ENCODE measurements at regions not wholly inside any gene's neighbourhood (a gene's known extent, or its start where the extent isn't known, plus 50 kb on each side); places are given as distances from the start of the nearest gene placed in this dataset.

GRCh38 chr14:97290065-97290464 is 492.9 kb downstream of the VRK1 start:
- H3K36me3 ChIP-seq = no peaks in the 10 kb centered on the region
- peaks cover 63% of the 10 kb centered on the region for H3K27me3 ChIP-seq (ENCODE audit: insufficient read depth, low read depth, severe bottlenecking)
- H3K27ac ChIP-seq = no peak overlapping the region
- DNase-seq = no peak
- H3K9me3 ChIP-seq (ENCODE audit: severe bottlenecking) = no peaks in the 10 kb centered on the region
- H3K4me3 ChIP-seq (ENCODE audit: low read depth, low read length) = no peak overlapping the region
- TF ChIP-seq, protein P1, sequence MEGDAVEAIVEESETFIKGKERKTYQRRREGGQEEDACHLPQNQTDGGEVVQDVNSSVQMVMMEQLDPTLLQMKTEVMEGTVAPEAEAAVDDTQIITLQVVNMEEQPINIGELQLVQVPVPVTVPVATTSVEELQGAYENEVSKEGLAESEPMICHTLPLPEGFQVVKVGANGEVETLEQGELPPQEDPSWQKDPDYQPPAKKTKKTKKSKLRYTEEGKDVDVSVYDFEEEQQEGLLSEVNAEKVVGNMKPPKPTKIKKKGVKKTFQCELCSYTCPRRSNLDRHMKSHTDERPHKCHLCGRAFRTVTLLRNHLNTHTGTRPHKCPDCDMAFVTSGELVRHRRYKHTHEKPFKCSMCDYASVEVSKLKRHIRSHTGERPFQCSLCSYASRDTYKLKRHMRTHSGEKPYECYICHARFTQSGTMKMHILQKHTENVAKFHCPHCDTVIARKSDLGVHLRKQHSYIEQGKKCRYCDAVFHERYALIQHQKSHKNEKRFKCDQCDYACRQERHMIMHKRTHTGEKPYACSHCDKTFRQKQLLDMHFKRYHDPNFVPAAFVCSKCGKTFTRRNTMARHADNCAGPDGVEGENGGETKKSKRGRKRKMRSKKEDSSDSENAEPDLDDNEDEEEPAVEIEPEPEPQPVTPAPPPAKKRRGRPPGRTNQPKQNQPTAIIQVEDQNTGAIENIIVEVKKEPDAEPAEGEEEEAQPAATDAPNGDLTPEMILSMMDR (IDR thresholded peaks at IDR 0.05; ENCODE audit: low read depth, low read length) = no peak

DNA sequence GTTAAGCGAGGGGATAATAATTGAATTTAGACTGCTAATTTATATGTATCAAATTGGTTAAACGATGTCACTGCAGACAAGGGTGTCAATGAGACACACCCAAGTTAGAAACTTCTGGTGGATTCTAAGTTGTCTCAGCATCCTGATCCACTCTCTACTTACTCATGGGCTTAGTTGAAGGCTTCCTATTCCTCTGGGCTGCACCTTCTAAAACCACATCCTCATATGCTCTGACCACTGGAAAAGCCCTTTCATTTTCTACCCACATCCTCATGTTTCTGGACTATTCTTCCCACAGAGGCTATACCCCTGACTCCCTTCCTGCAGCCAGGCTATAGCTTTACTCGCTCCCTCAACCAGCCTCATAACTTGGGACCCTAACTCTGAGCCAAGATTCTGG is 493.8 kb downstream of the VRK1 start:
- H3K9me3 ChIP-seq (ENCODE audit: severe bottlenecking) = no peaks in the 10 kb centered on the region
- TF ChIP-seq, protein P1 (IDR thresholded peaks at IDR 0.05; ENCODE audit: low read depth, low read length) = no peak
- no peaks in the 10 kb centered on the region for H3K36me3 ChIP-seq
- H3K4me3 ChIP-seq (ENCODE audit: low read depth, low read length) = no peak overlapping the region
- no peak for DNase-seq
- no peak overlapping the region for H3K27ac ChIP-seq
- peaks cover 63% of the 10 kb centered on the region for H3K27me3 ChIP-seq (ENCODE audit: insufficient read depth, low read depth, severe bottlenecking)

DNA sequence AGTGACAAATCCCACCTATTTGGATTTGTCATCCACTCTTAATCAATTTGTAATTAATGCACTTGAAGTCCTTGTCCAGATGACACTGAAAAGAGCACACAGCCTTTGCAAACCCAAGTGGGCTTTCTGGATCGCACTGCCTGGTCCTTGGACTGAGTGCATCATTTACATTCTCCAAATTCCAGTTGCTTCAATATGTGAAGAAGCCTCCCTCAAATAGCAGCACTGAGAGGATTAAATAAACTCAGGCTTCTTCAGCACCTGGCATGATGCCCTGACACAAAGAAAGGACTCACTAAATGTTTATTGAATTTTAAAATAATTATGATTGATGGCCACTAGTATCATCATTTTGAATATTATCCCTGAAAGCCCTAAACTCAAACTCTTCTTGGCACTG is 496.5 kb downstream of the VRK1 start:
- Histone ChIP-seq H3K36me3 (no peaks in the 10 kb centered on the region), H3K27ac (no peak overlapping the region), H3K4me3 (ENCODE audit: low read depth, low read length) (no peak overlapping the region), H3K27me3 (ENCODE audit: insufficient read depth, low read depth, severe bottlenecking) (peaks cover 73% of the 10 kb centered on the region), H3K9me3 (ENCODE audit: severe bottlenecking) (no peaks in the 10 kb centered on the region)
- no peak for DNase-seq
- TF ChIP-seq, protein P1 (IDR thresholded peaks at IDR 0.05; ENCODE audit: low read depth, low read length) = no peak

DNA sequence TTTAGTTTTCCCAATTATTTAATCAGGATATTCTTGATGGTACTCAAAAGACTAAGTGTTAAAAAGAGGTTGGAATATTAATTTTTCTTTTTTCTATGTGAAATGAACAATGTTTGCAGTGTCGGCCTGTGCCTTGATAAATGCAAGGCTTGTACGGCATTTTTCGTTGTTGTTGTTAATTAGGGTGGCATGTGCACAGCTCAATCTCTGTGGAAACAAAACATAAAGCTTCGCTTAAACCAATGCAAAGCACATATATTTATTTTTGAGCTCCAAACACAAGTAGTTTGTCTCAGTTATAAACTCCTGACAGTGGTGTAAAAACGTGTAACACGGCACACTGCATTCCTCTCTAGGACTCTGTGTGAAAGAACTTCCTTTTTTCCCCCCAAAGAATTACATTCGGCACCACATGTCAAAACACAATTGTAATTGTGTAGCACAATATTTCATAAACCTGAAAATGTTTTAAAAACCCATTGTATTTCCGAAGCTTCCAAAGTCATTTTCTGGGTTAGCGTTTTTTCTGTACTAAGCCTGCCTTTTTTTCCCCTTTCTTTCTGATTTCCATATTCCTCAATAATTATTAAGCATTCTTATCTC is 498.0 kb downstream of the VRK1 start:
- Histone ChIP-seq H3K36me3 (no peaks in the 10 kb centered on the region), H3K27me3 (ENCODE audit: insufficient read depth, low read depth, severe bottlenecking) (peaks cover 77% of the 10 kb centered on the region), H3K9me3 (ENCODE audit: severe bottlenecking) (no peaks in the 10 kb centered on the region), H3K27ac (no peak overlapping the region), H3K4me3 (ENCODE audit: low read depth, low read length) (no peak overlapping the region)
- TF ChIP-seq, protein P1 (IDR thresholded peaks at IDR 0.05; ENCODE audit: low read depth, low read length) = no peak
- no peak for DNase-seq

DNA sequence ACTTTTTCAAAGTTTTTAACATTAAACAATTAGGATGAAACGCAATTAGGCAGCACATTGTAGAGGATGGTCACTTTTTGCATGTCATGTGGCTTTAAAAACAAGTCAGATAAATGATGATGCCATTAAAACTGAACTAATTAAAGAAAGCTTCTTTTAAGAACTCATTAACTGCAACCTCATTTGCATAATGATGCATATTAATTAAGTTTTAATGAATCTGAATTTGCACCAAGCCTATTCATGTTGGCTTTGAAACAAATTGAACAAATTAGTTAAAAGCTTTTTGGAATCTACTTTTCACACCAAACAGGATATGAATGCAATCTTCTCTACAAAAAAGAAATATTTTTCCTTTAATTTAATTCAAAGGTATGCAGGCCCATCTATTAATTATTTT is 499.0 kb downstream of the VRK1 start:
- Histone ChIP-seq H3K27me3 (ENCODE audit: insufficient read depth, low read depth, severe bottlenecking) (peaks cover 79% of the 10 kb centered on the region), H3K4me3 (ENCODE audit: low read depth, low read length) (no peak overlapping the region), H3K36me3 (no peaks in the 10 kb centered on the region), H3K9me3 (ENCODE audit: severe bottlenecking) (no peaks in the 10 kb centered on the region), H3K27ac (no peak overlapping the region)
- TF ChIP-seq, protein P1 (IDR thresholded peaks at IDR 0.05; ENCODE audit: low read depth, low read length) = no peak
- DNase-seq = no peak

- Histone ChIP-seq H3K27me3 (ENCODE audit: insufficient read depth, low read depth, severe bottlenecking) (peaks cover 80% of the 10 kb centered on the region), H3K9me3 (ENCODE audit: severe bottlenecking) (no peaks in the 10 kb centered on the region), H3K27ac (no peak overlapping the region), H3K36me3 (no peaks in the 10 kb centered on the region), H3K4me3 (ENCODE audit: low read depth, low read length) (no peak overlapping the region)
- TF ChIP-seq, protein P1 (IDR thresholded peaks at IDR 0.05; ENCODE audit: low read depth, low read length) = no peak
- no peak for DNase-seq
These were observed 499.9 kb downstream of the VRK1 start for GRCh38 chr14:97297100-97297499.
